HL-60 (cell line): ENCODE measurements at regions not wholly inside any gene's neighbourhood (a gene's known extent, or its start where the extent isn't known, plus 50 kb on each side); places are given as distances from the start of the nearest gene placed in this dataset.

Source experiments
- TF ChIP-seq, protein P1 (sequence below): IDR thresholded peaks from one replicate; pipeline ENCODE4 v1.5.1; 2011; ENCODE audit warnings: low read length, control low read depth, inconsistent platforms; ENCODE audit not compliant: insufficient read depth
- TF ChIP-seq, protein P2 (sequence below): IDR thresholded peaks from 2 replicates; pipeline ENCODE4 v1.6.1; 2012; ENCODE audit warnings: low read depth; ENCODE audit not compliant: insufficient replicate concordance

GRCh38 chr2:220496513-220496912 lies 869.1 kb downstream of the SLC4A3 start:
- TF ChIP-seq, protein P1, sequence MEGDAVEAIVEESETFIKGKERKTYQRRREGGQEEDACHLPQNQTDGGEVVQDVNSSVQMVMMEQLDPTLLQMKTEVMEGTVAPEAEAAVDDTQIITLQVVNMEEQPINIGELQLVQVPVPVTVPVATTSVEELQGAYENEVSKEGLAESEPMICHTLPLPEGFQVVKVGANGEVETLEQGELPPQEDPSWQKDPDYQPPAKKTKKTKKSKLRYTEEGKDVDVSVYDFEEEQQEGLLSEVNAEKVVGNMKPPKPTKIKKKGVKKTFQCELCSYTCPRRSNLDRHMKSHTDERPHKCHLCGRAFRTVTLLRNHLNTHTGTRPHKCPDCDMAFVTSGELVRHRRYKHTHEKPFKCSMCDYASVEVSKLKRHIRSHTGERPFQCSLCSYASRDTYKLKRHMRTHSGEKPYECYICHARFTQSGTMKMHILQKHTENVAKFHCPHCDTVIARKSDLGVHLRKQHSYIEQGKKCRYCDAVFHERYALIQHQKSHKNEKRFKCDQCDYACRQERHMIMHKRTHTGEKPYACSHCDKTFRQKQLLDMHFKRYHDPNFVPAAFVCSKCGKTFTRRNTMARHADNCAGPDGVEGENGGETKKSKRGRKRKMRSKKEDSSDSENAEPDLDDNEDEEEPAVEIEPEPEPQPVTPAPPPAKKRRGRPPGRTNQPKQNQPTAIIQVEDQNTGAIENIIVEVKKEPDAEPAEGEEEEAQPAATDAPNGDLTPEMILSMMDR, result no peak
- TF ChIP-seq, protein P2, sequence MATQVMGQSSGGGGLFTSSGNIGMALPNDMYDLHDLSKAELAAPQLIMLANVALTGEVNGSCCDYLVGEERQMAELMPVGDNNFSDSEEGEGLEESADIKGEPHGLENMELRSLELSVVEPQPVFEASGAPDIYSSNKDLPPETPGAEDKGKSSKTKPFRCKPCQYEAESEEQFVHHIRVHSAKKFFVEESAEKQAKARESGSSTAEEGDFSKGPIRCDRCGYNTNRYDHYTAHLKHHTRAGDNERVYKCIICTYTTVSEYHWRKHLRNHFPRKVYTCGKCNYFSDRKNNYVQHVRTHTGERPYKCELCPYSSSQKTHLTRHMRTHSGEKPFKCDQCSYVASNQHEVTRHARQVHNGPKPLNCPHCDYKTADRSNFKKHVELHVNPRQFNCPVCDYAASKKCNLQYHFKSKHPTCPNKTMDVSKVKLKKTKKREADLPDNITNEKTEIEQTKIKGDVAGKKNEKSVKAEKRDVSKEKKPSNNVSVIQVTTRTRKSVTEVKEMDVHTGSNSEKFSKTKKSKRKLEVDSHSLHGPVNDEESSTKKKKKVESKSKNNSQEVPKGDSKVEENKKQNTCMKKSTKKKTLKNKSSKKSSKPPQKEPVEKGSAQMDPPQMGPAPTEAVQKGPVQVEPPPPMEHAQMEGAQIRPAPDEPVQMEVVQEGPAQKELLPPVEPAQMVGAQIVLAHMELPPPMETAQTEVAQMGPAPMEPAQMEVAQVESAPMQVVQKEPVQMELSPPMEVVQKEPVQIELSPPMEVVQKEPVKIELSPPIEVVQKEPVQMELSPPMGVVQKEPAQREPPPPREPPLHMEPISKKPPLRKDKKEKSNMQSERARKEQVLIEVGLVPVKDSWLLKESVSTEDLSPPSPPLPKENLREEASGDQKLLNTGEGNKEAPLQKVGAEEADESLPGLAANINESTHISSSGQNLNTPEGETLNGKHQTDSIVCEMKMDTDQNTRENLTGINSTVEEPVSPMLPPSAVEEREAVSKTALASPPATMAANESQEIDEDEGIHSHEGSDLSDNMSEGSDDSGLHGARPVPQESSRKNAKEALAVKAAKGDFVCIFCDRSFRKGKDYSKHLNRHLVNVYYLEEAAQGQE, result no peak
